ENCODE measurements at regions not wholly inside any gene's neighbourhood (a gene's known extent, or its start where the extent isn't known, plus 50 kb on each side); places are given as distances from the start of the nearest gene placed in this dataset.

- Histone ChIP-seq H3K9ac (replicated peaks in 1 of 4; ENCODE audit: extremely low read depth in 1 of 4, low read depth in 3 of 4, low read length in 3 of 4) (no peak overlapping the region), H3K23ac (ENCODE audit: insufficient read length) (no peak overlapping the region), H4K91ac (replicated peaks; ENCODE audit: insufficient read length, low read length) (no peak overlapping the region), H2BK5ac (ENCODE audit: low read depth, low read length) (no peak overlapping the region), H2BK120ac (replicated peaks; ENCODE audit: low read depth, low read length) (no peak overlapping the region), H4K20me1 (replicated peaks in 1 of 2; ENCODE audit: control insufficient read depth in 1 of 2, insufficient read depth in 2 of 2, low read length in 2 of 2) (no peaks in the 10 kb centered on the region), H4K8ac (ENCODE audit: extremely low read depth, insufficient read depth, low read length) (no peak overlapping the region), H4K5ac (ENCODE audit: insufficient read length, low read depth, low read length) (no peak overlapping the region), H2AFZ (ENCODE audit: low read length) (no peak overlapping the region), H3K4ac (replicated peaks; ENCODE audit: insufficient read length, low read depth, low read length) (no peak overlapping the region), H2AK5ac (ENCODE audit: low read depth, low read length) (no peak overlapping the region), H2BK20ac (ENCODE audit: low read length) (no peak overlapping the region), H3K9me3 (ENCODE audit: insufficient read depth in 2 of 2, low read depth in 1 of 2, low read length in 1 of 2) (no peaks in the 10 kb centered on the region), H2BK12ac (ENCODE audit: low read depth, low read length) (no peak overlapping the region), H3K79me1 (ENCODE audit: low read depth, low read length) (no peaks in the 10 kb centered on the region), H2BK15ac (ENCODE audit: low read length) (no peak overlapping the region), H3K27me3 (replicated peaks in 1 of 4; ENCODE audit: control insufficient read depth in 3 of 4, extremely low read depth in 1 of 4, insufficient read depth in 3 of 4, low read length in 3 of 4) (no peaks in the 10 kb centered on the region), H3K4me2 (ENCODE audit: insufficient read depth in 1 of 2, low read depth in 2 of 2, low read length in 2 of 2) (no peak overlapping the region), H3K14ac (ENCODE audit: insufficient read length) (no peak overlapping the region), H3K56ac (replicated peaks; ENCODE audit: insufficient read length, low read depth, low read length) (no peak overlapping the region), H3K36me3 (ENCODE audit: control insufficient read depth in 2 of 4, insufficient read depth in 4 of 4, low read length in 3 of 4) (no peaks in the 10 kb centered on the region), H3K4me3 (ENCODE audit: extremely low read depth in 1 of 4, insufficient read depth in 2 of 4, low read depth in 3 of 4, low read length in 4 of 4) (no peak overlapping the region), H3K23me2 (ENCODE audit: low read depth, low read length) (no peaks in the 10 kb centered on the region), H3K18ac (ENCODE audit: extremely low read depth, low read length) (no peak overlapping the region), H3K79me2 (ENCODE audit: control insufficient read depth in 1 of 2, insufficient read depth in 2 of 2, low read length in 2 of 2) (no peaks in the 10 kb centered on the region), H3K4me1 (replicated peaks in 1 of 4; ENCODE audit: control insufficient read depth in 3 of 4, insufficient read depth in 4 of 4, low read length in 3 of 4) (no peaks in the 10 kb centered on the region), H3K27ac (ENCODE audit: low read depth, low read length) (no peak overlapping the region)
- WGBS, 2 experiments (ENCODE audit: extremely low coverage in 1 of 2, insufficient coverage in 1 of 2, insufficient read length in 1 of 2, insufficient replicate concordance in 2 of 2, low coverage in 1 of 2, low lambda C conversion rate in 2 of 2, missing lambda C conversion rate in 1 of 2), result 89% methylated on average over 2 of the region's 2 CpGs; no CpG with 5 or more reads in 1 of the 2 experiments
- DNase-seq (ENCODE audit: low read depth in 1 of 2, low spot score in 2 of 2), result no peak
- ChIA-PET CTCF (ENCODE audit: partially characterized antibody) (interaction anchor here (0.6 kb wide), 1 partner anchor 790 kb away, joined by 4 read pairs; no protein-coding TSS in a partner anchor), POLR2A (ENCODE audit: partially characterized antibody) (no interaction called here)
- FAIRE-seq, result no peak
- TF ChIP-seq TEAD4 (IDR thresholded peaks at IDR 0.05; ENCODE audit: low read depth, low read length) (no peak), TCF12 (IDR thresholded peaks at IDR 0.05; ENCODE audit: low read depth, low read length) (no peak), GTF2F1 (IDR thresholded peaks at IDR 0.05; ENCODE audit: borderline replicate concordance, low read depth, low read length) (no peak), BRCA1 (IDR thresholded peaks at IDR 0.05; ENCODE audit: low read depth, low read length) (no peak), RFX5 (IDR thresholded peaks at IDR 0.05; ENCODE audit: borderline replicate concordance, low read depth, low read length) (no peak), CBX5 (IDR thresholded peaks at IDR 0.05; ENCODE audit: low read depth, low read length) (no peak), CTBP2 (IDR thresholded peaks at IDR 0.05; ENCODE audit: borderline replicate concordance, insufficient read depth, insufficient read length, low read length) (no peak), MAX (IDR thresholded peaks at IDR 0.05) (no peak)
Measured at GRCh38 chr7:81529785-81530184, 240.1 kb downstream of the HGF start.
